ENCODE measurements at regions not wholly inside any gene's neighbourhood (a gene's known extent, or its start where the extent isn't known, plus 50 kb on each side); places are given as distances from the start of the nearest gene placed in this dataset.

DNA sequence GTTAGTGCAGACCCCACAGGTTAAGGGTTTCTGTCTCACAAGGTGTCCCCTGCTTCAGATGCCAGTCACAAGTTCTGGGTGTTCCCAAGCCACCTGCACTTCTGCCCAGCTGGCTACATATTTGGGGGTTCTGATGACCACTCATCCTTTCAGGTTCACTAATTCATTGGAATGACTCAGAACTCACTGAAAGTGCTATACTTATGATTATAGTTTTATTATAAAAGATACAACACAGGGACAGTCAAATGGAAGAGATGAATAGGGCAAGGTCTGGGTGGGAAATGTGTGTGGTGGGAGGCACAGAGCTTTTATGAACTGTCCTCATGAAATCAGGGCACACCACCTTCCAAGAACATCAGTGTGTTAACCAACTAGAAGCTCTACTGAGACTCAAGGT, 97.7 kb upstream of the CASK start (continued):
- TF ChIP-seq PRRX2 (CRISPR knock-in tag; IDR thresholded peaks at IDR 0.05): no peak
- no peak for TF ChIP-seq NR1H2 (CRISPR knock-in tag; IDR thresholded peaks at IDR 0.05)
- no peak for TF ChIP-seq FOXJ3 (CRISPR knock-in tag; IDR thresholded peaks at IDR 0.05; ENCODE audit: borderline replicate concordance)
- no peak for TF ChIP-seq ZNF281 (CRISPR knock-in tag; IDR thresholded peaks at IDR 0.05)
- TF ChIP-seq, protein P1, sequence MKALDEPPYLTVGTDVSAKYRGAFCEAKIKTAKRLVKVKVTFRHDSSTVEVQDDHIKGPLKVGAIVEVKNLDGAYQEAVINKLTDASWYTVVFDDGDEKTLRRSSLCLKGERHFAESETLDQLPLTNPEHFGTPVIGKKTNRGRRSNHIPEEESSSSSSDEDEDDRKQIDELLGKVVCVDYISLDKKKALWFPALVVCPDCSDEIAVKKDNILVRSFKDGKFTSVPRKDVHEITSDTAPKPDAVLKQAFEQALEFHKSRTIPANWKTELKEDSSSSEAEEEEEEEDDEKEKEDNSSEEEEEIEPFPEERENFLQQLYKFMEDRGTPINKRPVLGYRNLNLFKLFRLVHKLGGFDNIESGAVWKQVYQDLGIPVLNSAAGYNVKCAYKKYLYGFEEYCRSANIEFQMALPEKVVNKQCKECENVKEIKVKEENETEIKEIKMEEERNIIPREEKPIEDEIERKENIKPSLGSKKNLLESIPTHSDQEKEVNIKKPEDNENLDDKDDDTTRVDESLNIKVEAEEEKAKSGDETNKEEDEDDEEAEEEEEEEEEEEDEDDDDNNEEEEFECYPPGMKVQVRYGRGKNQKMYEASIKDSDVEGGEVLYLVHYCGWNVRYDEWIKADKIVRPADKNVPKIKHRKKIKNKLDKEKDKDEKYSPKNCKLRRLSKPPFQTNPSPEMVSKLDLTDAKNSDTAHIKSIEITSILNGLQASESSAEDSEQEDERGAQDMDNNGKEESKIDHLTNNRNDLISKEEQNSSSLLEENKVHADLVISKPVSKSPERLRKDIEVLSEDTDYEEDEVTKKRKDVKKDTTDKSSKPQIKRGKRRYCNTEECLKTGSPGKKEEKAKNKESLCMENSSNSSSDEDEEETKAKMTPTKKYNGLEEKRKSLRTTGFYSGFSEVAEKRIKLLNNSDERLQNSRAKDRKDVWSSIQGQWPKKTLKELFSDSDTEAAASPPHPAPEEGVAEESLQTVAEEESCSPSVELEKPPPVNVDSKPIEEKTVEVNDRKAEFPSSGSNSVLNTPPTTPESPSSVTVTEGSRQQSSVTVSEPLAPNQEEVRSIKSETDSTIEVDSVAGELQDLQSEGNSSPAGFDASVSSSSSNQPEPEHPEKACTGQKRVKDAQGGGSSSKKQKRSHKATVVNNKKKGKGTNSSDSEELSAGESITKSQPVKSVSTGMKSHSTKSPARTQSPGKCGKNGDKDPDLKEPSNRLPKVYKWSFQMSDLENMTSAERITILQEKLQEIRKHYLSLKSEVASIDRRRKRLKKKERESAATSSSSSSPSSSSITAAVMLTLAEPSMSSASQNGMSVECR (CRISPR knock-in tag; IDR thresholded peaks at IDR 0.05; ENCODE audit: borderline replicate concordance): no peak
- no peak for TF ChIP-seq TEAD1 (CRISPR knock-in tag; IDR thresholded peaks at IDR 0.05)
- TF ChIP-seq E2F1 (CRISPR knock-in tag; IDR thresholded peaks at IDR 0.05): no peak

- DNase-seq (ENCODE audit: low spot score) (no peak), ATAC-seq (no peak)
- H3K9me3 Mint-ChIP-seq: 0 out of 2 replicates have a peak, but pooled peaks cover 8% of the 10 kb centered on the region
- TF ChIP-seq SMAD3 (CRISPR knock-in tag; IDR thresholded peaks at IDR 0.05; ENCODE audit: borderline replicate concordance): no peak
- no peak for TF ChIP-seq AFF4 (CRISPR knock-in tag; IDR thresholded peaks at IDR 0.05; ENCODE audit: borderline replicate concordance)
- TF ChIP-seq, protein P2, sequence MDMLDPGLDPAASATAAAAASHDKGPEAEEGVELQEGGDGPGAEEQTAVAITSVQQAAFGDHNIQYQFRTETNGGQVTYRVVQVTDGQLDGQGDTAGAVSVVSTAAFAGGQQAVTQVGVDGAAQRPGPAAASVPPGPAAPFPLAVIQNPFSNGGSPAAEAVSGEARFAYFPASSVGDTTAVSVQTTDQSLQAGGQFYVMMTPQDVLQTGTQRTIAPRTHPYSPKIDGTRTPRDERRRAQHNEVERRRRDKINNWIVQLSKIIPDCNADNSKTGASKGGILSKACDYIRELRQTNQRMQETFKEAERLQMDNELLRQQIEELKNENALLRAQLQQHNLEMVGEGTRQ (CRISPR knock-in tag; IDR thresholded peaks at IDR 0.05): no peak
- TF ChIP-seq TCF7 (CRISPR knock-in tag; IDR thresholded peaks at IDR 0.05; ENCODE audit: low read depth): no peak
- TF ChIP-seq NR2C2 (CRISPR knock-in tag; IDR thresholded peaks at IDR 0.05): no peak
- no peak for TF ChIP-seq AR (CRISPR knock-in tag; IDR thresholded peaks at IDR 0.05)
- no peak for TF ChIP-seq EMX1 (CRISPR knock-in tag; IDR thresholded peaks at IDR 0.05)
- TF ChIP-seq ZNF396 (CRISPR knock-in tag; IDR thresholded peaks at IDR 0.05; ENCODE audit: borderline replicate concordance): no peak
- no peak for TF ChIP-seq ERG (CRISPR knock-in tag; IDR thresholded peaks at IDR 0.05)
- TF ChIP-seq ZNF121 (CRISPR knock-in tag; IDR thresholded peaks at IDR 0.05): no peak
- no peak for TF ChIP-seq PREB (CRISPR knock-in tag; IDR thresholded peaks at IDR 0.05; ENCODE audit: borderline replicate concordance)
Observed at GRCh38 chrX:42020225-42020624, 96.9 kb upstream of the CASK start.

More at GRCh38 chrX:42020225-42020624, 96.9 kb upstream of the CASK start:
- no peaks in the 10 kb centered on the region for H3K27me3 Mint-ChIP-seq (ENCODE audit: low read depth)
- CTCF ChIA-PET: no interaction called here
- no peaks in the 10 kb centered on the region for H3K4me1 Mint-ChIP-seq
- no peak overlapping the region for H3K4me3 Mint-ChIP-seq
- no peak overlapping the region for H3K27ac Mint-ChIP-seq
- POLR2A ChIA-PET: no interaction called here
- H3K36me3 Mint-ChIP-seq: no peaks in the 10 kb centered on the region
